ENCODE measurements at regions not wholly inside any gene's neighbourhood (a gene's known extent, or its start where the extent isn't known, plus 50 kb on each side); places are given as distances from the start of the nearest gene placed in this dataset.
"Not testable (repeated sequence)": the region's sequence is repeated elsewhere in the genome, so short reads cannot be mapped to it uniquely, and the experiment has no call there.

- no peak for DNase-seq (ENCODE audit: low read depth in 2 of 2)
These were observed 389.7 kb downstream of the RAP2B start for GRCh38 chr3:153551536-153552285.

GRCh38 chr3:153552887-153553604, 391.0 kb downstream of the RAP2B start:
- no peak for DNase-seq (ENCODE audit: low read depth in 2 of 2)

GRCh38 chr3:153553605-153553945, 391.5 kb downstream of the RAP2B start:
- no peak for DNase-seq (ENCODE audit: low read depth in 2 of 2)

DNA sequence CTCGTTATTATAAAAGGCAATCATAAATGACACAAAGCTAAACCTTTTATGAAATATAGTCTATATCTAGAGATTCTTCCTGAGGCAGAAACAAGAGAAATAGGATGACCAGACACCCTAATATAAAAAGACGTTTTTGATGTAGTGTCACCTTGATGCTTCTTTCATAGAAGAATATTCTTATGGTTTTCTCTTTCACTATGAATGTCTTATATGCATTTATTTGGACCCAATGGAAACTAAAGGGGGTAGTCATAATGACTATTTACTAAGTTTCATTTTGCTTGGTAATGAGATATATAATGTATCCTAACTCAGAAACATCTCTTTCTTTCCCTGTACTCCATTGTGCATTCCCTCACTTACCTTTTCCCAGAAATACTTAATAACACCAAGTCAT, 393.9 kb downstream of the RAP2B start:
- no peak for DNase-seq (ENCODE audit: low read depth in 2 of 2)

- DNase-seq (ENCODE audit: low read depth in 2 of 2), result not testable (repeated sequence)
These were observed 397.3 kb downstream of the RAP2B start for GRCh38 chr3:153559366-153559765.

DNA sequence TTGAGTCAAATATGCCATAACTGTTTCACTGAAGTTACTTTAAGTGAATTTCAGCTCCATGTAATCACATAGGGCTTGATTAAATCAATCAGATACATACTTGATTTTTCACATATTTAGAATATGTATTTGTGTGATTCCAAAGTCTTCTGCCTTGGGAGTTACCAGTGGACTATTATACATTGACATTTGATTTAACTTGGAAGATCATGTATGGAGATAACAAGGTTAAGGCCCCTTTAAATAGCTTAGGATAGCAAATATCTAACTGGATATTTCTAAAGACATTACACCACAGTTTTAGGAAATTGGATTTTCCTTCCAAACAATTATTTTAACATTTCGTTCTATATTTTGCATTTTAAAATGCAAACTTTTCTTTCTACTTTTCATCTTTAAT, 405.0 kb downstream of the RAP2B start:
- DNase-seq (ENCODE audit: low read depth in 2 of 2), result no peak

DNA sequence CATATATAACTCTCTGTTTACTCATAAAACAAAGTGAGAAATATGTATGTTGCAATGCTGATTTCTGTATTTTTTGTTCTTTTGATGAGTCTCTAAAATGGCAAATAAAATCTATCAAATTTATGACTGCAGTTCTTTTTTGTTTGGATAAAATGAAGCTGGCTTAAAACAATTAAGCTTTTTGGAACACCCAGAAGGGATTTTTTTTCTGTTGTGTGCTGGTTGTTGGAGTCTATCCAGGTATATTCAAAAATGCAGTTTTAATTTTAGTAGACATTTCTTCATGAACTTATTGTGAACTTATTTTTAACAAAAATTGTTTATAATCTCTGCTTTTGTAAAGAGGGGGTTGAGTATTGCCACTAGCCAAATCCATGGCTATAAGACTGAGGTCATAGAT, 405.5 kb downstream of the RAP2B start:
- no peak for DNase-seq (ENCODE audit: low read depth in 2 of 2)

GRCh38 chr3:153570481-153570880, 408.5 kb downstream of the RAP2B start:
- not testable (repeated sequence) for DNase-seq (ENCODE audit: low read depth in 2 of 2)

- no peak for DNase-seq (ENCODE audit: low read depth in 2 of 2)
These were observed 410.1 kb downstream of the RAP2B start for GRCh38 chr3:153572165-153572564.

DNA sequence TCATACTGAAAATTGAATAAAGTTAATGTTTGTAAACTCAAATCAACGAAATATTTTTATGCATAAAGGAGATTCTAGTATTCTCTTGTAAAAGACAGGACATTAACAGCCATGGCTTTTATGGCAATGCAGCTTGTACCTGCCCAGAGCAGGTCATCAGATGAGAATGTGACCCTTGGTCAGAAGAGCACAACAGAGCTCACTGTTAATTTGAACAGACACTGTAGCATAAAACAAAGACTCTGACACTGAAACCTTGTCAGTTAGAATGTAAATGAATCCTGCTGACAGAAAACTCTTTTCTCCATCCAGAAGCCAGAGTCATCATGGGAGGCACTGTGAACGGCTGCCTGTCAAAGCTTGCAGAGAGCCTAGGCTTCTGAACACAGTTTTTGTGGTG, 410.6 kb downstream of the RAP2B start:
- DNase-seq (ENCODE audit: low read depth in 2 of 2), result no peak

DNA sequence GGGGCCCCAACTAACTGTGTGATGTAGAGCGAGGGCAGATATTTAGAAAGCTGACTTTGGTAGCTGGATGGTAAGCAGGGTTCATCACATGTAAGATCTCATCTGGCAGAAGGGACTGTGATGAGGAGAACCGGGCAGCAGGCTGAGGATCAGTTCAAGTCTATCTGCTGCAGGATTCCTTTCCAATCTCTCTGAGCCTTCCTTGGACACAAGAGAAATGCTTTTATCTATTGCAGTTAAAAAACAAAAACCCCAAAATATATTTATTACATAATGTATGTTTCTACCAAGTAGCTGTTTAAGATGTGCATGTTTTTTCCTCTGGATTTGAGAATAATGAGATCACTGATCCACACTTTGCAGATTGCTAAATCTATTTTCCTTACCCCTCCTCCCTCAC, 411.5 kb downstream of the RAP2B start:
- no peak for DNase-seq (ENCODE audit: low read depth in 2 of 2)

GRCh38 chr3:153574445-153574844, 412.4 kb downstream of the RAP2B start:
- DNase-seq (ENCODE audit: low read depth in 2 of 2), result no peak

- DNase-seq (ENCODE audit: low read depth in 2 of 2), result no peak
These were observed 415.2 kb downstream of the RAP2B start for GRCh38 chr3:153577059-153577736.

GRCh38 chr3:153578046-153578445, 416.0 kb downstream of the RAP2B start:
- no peak for DNase-seq (ENCODE audit: low read depth in 2 of 2)

GRCh38 chr3:153590051-153590450, 428.0 kb downstream of the RAP2B start:
- no peak for DNase-seq (ENCODE audit: low read depth in 2 of 2)

GRCh38 chr3:153591561-153592245, 429.7 kb downstream of the RAP2B start:
- DNase-seq (ENCODE audit: low read depth in 2 of 2), result no peak

GRCh38 chr3:153595186-153595815, 433.3 kb downstream of the RAP2B start:
- DNase-seq (ENCODE audit: low read depth in 2 of 2), result no peak

DNA sequence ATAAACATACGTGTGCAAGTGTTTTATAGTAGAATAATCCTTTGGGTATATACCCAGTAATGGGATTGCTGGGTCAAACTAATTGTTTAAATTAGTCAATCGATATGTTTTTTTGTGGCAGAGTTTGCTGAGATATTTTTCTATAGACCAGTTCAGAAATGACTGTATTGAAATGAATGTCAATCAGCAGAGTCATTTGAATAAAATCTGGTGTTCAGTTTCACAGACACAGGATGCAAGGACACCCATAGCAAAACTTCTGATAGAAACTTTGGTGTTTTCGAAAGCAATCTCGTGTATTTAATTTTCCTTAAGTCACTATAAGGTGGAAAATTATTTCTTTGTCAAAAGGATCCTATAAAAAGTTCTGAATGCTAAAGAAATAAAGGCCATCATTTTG, 434.4 kb downstream of the RAP2B start:
- DNase-seq (ENCODE audit: low read depth in 2 of 2), result no peak

DNA sequence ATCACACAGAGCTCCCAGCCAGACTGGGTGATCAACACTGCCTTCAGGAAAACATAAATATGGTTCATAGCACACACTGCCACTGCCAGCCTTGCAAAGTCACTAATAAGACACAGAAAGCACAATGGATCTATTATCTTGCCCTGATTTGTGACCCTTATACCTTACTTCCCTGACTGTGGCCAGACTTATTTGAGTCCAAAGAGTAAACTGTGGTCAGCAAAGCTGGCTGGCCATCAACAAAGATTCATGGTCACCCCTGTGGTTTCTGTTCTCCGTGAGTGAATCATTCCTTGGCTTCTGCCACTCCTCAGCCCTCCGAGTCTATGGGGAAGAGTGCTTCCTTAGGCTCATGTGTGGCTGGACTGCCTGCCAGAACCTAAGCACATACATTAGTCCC, 437.7 kb downstream of the RAP2B start:
- no peak for DNase-seq (ENCODE audit: low read depth in 2 of 2)

GRCh38 chr3:153600896-153601295, 438.9 kb downstream of the RAP2B start:
- no peak for DNase-seq (ENCODE audit: low read depth in 2 of 2)

DNA sequence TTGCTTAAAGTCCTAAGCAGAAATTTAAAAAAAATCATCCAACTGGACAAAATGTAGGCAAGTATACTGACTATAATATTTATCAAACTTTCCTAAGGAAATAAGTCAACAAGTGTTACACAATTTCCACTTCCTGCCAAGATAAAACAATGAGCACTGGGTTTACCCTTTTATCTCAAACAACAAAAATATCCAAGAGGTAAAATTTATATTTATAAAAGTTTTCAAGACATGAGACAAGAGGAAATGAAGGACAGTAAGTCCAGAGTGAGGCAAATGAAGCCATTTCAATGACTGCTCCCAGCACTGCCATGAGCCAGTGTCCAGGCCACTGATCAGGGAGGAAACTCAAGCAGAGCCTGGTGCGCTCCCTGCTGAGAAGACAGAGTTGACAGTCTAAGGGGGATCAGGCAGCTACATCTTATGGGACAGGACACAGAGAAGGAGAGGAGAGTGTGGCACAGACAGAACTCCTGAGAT, 439.4 kb downstream of the RAP2B start:
- DNase-seq (ENCODE audit: low read depth in 2 of 2), result no peak

DNA sequence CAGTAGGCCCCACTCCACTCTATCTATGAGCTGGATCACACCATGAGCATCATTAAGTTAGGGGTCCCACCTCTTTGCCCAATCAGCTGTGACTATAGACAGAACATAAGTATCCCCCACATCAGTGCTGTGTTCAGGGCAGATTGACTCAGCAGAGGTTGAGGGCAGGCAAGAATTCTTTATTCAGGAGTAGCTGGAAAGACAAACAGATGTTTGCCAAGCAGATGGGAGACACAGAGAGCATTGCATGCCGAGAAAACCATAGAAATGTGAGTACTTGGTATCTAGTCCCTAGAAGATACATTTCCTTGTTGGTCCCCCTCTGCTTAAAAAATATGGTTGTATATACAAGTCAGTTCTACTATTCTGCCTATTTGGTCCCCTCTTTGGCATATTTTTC, 440.8 kb downstream of the RAP2B start:
- DNase-seq (ENCODE audit: low read depth in 2 of 2), result no peak

Measured in stimulated activated CD8-positive, alpha-beta memory T cell treated with anti-CD3 and anti-CD28 coated beads, Interleukin-2, amount 100 ng/mL, for 48 hours (primary cell).